Neural progenitor cell (in vitro differentiated cells): ENCODE measurements at regions not wholly inside any gene's neighbourhood (a gene's known extent, or its start where the extent isn't known, plus 50 kb on each side); places are given as distances from the start of the nearest gene placed in this dataset.

ENCODE experiments used
- CTCF ChIP-seq: fragments of 200-600 bp; sonication (generic); IDR thresholded peaks from 2 replicates; pipeline ENCODE4 v1.5.1; 2017; ENCODE audit warnings: antibody characterized with exemption, mild to moderate bottlenecking
- EZH2 ChIP-seq: fragments of 200-600 bp; sonication (generic); IDR thresholded peaks from 2 replicates; pipeline ENCODE4 v1.6.1; 2017; ENCODE audit warnings: antibody characterized with exemption, mild to moderate bottlenecking, moderate library complexity

- TF ChIP-seq CTCF: no peak
- no peak for TF ChIP-seq EZH2
Observed at GRCh38 chr1:116290085-116290705, 82.8 kb upstream of the ATP1A1 start.
